GM18502 (cell line): ENCODE measurements at regions not wholly inside any gene's neighbourhood (a gene's known extent, or its start where the extent isn't known, plus 50 kb on each side); places are given as distances from the start of the nearest gene placed in this dataset.
"Not testable (repeated sequence)": the region's sequence is repeated elsewhere in the genome, so short reads cannot be mapped to it uniquely, and the experiment has no call there.

Experiments used
- ATAC-seq: cut with Tn5 transposase; IDR thresholded peaks from one replicate; pipeline ENCODE4 v1.9.1; 2021; ENCODE audit warnings: mild to moderate bottlenecking; ENCODE audit not compliant: unreplicated experiment, poor library complexity

GRCh38 chr2:181787310-181788048 lies 104.1 kb upstream of the ITPRID2 start:
- ATAC-seq = no peak

GRCh38 chr2:181788897-181789555 lies 102.5 kb upstream of the ITPRID2 start:
- no peak for ATAC-seq

GRCh38 chr2:181789827-181790448 lies 101.6 kb upstream of the ITPRID2 start:
- no peak for ATAC-seq

- peak; percentile 96 for ATAC-seq
These were observed 100.5 kb upstream of the ITPRID2 start for GRCh38 chr2:181790716-181791649.

GRCh38 chr2:181792906-181793305 lies 98.6 kb upstream of the ITPRID2 start:
- no peak for ATAC-seq

GRCh38 chr2:181798022-181798421 lies 93.5 kb upstream of the ITPRID2 start:
- ATAC-seq = no peak

GRCh38 chr2:181802300-181802699 lies 89.2 kb upstream of the ITPRID2 start:
- not testable (repeated sequence) for ATAC-seq

GRCh38 chr2:181803903-181804799 lies 87.4 kb upstream of the ITPRID2 start:
- ATAC-seq = not testable (repeated sequence)

GRCh38 chr2:181805228-181806038 lies 86.1 kb upstream of the ITPRID2 start:
- ATAC-seq = no peak

- ATAC-seq = no peak
These were observed 85.5 kb upstream of the ITPRID2 start for GRCh38 chr2:181806039-181806392.

GRCh38 chr2:181807526-181807925 lies 84.0 kb upstream of the ITPRID2 start:
- ATAC-seq = no peak

- ATAC-seq = no peak
These were observed 80.5 kb upstream of the ITPRID2 start for GRCh38 chr2:181810823-181811695.

GRCh38 chr2:181812106-181812743 lies 79.3 kb upstream of the ITPRID2 start:
- no peak for ATAC-seq

- no peak for ATAC-seq
These were observed 77.5 kb upstream of the ITPRID2 start for GRCh38 chr2:181814057-181814491.

GRCh38 chr2:181817509-181817908 lies 74.0 kb upstream of the ITPRID2 start:
- ATAC-seq = no peak

GRCh38 chr2:181818058-181818680 lies 73.4 kb upstream of the ITPRID2 start:
- no peak for ATAC-seq

GRCh38 chr2:181818840-181819239 lies 72.7 kb upstream of the ITPRID2 start:
- no peak for ATAC-seq
